Glutamatergic neuron (in vitro differentiated cells): ENCODE measurements at regions not wholly inside any gene's neighbourhood (a gene's known extent, or its start where the extent isn't known, plus 50 kb on each side); places are given as distances from the start of the nearest gene placed in this dataset.

Experiments used
- DNase-seq: peaks from one replicate; pipeline ENCODE4 v3.0.0; 2022
- H3K27ac Mint-ChIP-seq: one replicate; pipeline ENCODE4 v1.8.0; 2020; ENCODE audit warnings: mild to moderate bottlenecking, mixed read lengths, inconsistent platforms; ENCODE audit not compliant: unreplicated experiment
- H3K27me3 Mint-ChIP-seq: one replicate; pipeline ENCODE4 v1.8.0; 2020; ENCODE audit warnings: mild to moderate bottlenecking, moderate library complexity, mixed read lengths, inconsistent platforms; ENCODE audit not compliant: unreplicated experiment
- H3K36me3 Mint-ChIP-seq: one replicate; pipeline ENCODE4 v1.8.0; 2020; ENCODE audit warnings: mild to moderate bottlenecking, mixed read lengths, inconsistent platforms; ENCODE audit not compliant: unreplicated experiment
- H3K4me1 Mint-ChIP-seq: one replicate; pipeline ENCODE4 v1.8.0; 2020; ENCODE audit warnings: mild to moderate bottlenecking, low read depth, mixed read lengths, inconsistent platforms; ENCODE audit not compliant: unreplicated experiment
- H3K4me3 Mint-ChIP-seq: one replicate; pipeline ENCODE4 v1.8.0; 2020; ENCODE audit warnings: mild to moderate bottlenecking, mixed read lengths, inconsistent platforms; ENCODE audit not compliant: unreplicated experiment
- H3K9me3 Mint-ChIP-seq: one replicate; pipeline ENCODE4 v1.8.0; 2020; ENCODE audit warnings: mild to moderate bottlenecking, moderate library complexity, mixed read lengths, inconsistent platforms; ENCODE audit not compliant: unreplicated experiment
- TF ChIP-seq, protein P1 (sequence below): fragments of 200-600 bp; sonication (generic); IDR thresholded peaks from one replicate; pipeline ENCODE4 v1.5.0; 2021; ENCODE audit not compliant: partially characterized antibody, unreplicated experiment

DNA sequence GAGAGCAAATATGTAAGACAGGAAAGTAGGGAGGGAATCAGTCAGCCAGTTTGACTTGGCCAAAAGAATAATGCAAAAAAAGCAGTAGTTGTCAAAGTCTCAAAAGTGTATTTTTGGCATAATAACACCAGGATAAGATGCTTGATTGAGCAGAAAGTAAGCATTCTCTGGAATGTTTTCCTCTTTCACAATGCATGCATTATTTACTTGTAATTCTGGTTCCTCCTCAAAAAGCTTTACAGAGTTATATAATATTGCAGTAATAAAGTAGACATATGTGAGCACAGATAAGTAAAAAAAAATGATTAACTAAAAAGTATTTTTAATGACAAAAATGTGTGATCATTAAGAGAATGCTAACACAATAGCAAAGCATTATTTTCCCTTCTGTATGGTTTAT is 285.9 kb upstream of the BCHE start:
- Mint-ChIP-seq H3K9me3 (peaks cover 3% of the 10 kb centered on the region), H3K27me3 (no peaks in the 10 kb centered on the region), H3K4me1 (no peaks in the 10 kb centered on the region), H3K27ac (no peak overlapping the region), H3K36me3 (no peaks in the 10 kb centered on the region), H3K4me3 (no peak overlapping the region)
- TF ChIP-seq, protein P1, sequence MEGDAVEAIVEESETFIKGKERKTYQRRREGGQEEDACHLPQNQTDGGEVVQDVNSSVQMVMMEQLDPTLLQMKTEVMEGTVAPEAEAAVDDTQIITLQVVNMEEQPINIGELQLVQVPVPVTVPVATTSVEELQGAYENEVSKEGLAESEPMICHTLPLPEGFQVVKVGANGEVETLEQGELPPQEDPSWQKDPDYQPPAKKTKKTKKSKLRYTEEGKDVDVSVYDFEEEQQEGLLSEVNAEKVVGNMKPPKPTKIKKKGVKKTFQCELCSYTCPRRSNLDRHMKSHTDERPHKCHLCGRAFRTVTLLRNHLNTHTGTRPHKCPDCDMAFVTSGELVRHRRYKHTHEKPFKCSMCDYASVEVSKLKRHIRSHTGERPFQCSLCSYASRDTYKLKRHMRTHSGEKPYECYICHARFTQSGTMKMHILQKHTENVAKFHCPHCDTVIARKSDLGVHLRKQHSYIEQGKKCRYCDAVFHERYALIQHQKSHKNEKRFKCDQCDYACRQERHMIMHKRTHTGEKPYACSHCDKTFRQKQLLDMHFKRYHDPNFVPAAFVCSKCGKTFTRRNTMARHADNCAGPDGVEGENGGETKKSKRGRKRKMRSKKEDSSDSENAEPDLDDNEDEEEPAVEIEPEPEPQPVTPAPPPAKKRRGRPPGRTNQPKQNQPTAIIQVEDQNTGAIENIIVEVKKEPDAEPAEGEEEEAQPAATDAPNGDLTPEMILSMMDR = no peak
- DNase-seq = no peak

DNA sequence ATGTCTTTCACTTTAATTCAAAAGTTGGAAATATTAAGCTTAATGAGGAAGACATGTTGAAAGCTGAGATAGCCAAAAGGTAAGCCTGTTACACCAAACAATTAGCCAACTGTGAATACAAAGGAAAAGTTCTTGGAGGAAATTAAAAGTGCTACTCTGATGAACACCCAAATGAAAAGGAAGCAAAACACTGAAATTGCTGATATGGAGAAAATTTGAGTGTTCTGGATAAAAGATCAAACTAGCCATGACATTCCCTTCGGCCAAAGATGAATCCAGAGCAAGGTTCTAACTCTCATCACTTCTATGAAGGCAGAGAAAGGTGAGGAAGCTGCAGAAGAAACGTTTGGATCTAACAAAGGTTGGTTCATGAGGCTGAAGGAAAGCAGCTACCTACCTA is 280.8 kb upstream of the BCHE start:
- no peaks in the 10 kb centered on the region for H3K4me1 Mint-ChIP-seq
- no peak overlapping the region for H3K27ac Mint-ChIP-seq
- no peaks in the 10 kb centered on the region for H3K9me3 Mint-ChIP-seq
- no peak for DNase-seq
- no peak overlapping the region for H3K4me3 Mint-ChIP-seq
- TF ChIP-seq, protein P1 = no peak
- H3K36me3 Mint-ChIP-seq = no peaks in the 10 kb centered on the region
- no peaks in the 10 kb centered on the region for H3K27me3 Mint-ChIP-seq

DNA sequence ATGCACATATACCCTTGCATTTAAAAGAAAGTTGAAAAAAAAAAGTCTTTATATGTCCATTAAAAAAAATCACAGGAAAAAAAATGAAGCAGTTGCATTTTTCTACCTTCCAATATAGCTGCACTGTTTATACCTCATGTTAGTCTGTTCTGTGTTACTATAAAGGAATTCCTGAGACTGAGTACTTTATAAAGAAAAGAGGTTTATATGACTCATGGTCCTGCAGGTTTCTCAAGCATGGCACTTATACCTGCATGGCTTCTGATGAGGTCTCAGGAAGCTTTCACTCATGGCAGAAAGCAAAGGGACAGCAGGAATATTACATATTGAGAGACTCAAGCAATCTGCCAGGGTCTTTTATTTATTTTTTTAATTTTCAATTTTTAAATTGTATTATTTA is 277.2 kb upstream of the BCHE start:
- TF ChIP-seq, protein P1 = no peak
- H3K9me3 Mint-ChIP-seq = no peaks in the 10 kb centered on the region

DNA sequence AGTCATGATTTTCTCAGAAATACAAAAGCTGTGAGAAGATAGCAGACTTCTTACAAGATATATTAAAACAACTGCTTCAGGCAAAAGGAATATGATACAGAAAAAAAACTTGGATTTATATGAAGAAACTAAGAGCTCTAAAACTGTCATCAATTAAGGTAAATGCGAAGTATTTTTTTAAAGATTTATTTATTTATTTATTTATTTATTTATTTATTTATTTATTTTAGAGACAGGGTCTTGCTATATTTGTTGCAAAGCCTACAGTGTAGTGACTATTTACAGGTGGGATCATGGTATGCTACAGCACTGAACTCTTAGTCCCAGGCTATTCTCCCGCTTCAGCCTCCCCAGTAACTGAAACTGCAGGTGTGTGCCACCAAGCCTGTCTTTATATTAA is 274.3 kb upstream of the BCHE start:
- H3K27ac Mint-ChIP-seq = no peak overlapping the region
- H3K36me3 Mint-ChIP-seq = no peaks in the 10 kb centered on the region
- no peaks in the 10 kb centered on the region for H3K9me3 Mint-ChIP-seq
- no peak for DNase-seq
- TF ChIP-seq, protein P1 = no peak
- H3K4me1 Mint-ChIP-seq = no peaks in the 10 kb centered on the region
- H3K27me3 Mint-ChIP-seq = no peaks in the 10 kb centered on the region
- H3K4me3 Mint-ChIP-seq = no peak overlapping the region

More for the DNA sequence above, 277.2 kb upstream of the BCHE start:
- no peaks in the 10 kb centered on the region for H3K36me3 Mint-ChIP-seq
- H3K4me1 Mint-ChIP-seq = no peaks in the 10 kb centered on the region
- H3K27me3 Mint-ChIP-seq = no peaks in the 10 kb centered on the region
- DNase-seq = no peak
- no peak overlapping the region for H3K4me3 Mint-ChIP-seq
- no peak overlapping the region for H3K27ac Mint-ChIP-seq

DNA sequence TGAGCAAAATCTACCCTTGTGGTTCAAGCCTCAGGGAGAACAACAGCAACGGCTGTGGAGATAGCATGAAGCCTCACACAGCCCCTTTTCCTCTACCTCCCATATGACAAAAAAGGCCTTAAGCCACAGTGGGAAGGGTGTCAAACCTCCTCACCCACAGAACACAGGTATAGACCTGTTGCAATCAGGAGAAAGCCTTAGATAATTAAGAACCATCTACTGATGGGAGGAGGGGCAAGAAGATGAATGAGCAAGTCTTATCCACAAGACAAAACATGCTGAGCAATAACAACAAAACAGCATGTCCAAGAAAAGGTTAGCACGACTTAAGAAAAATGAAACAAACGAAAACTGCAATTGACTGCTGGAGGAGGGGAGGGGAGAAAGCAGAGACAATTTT is 272.9 kb upstream of the BCHE start:
- no peak overlapping the region for H3K4me3 Mint-ChIP-seq
- H3K27me3 Mint-ChIP-seq = no peaks in the 10 kb centered on the region
- TF ChIP-seq, protein P1 = no peak
- no peaks in the 10 kb centered on the region for H3K9me3 Mint-ChIP-seq
- no peak overlapping the region for H3K27ac Mint-ChIP-seq
- H3K4me1 Mint-ChIP-seq = no peaks in the 10 kb centered on the region
- no peaks in the 10 kb centered on the region for H3K36me3 Mint-ChIP-seq
- no peak for DNase-seq
